ENCODE measurements at regions not wholly inside any gene's neighbourhood (a gene's known extent, or its start where the extent isn't known, plus 50 kb on each side); places are given as distances from the start of the nearest gene placed in this dataset.

GRCh38 chr4:14035076-14035475 lies 407.6 kb upstream of the BOD1L1 start:
- TF ChIP-seq POLR2A (IDR thresholded peaks at IDR 0.05) = no peak
- no peak for TF ChIP-seq CTCF (IDR thresholded peaks at IDR 0.05)

All from adrenal gland (tissue), 5 donors.